ENCODE measurements at regions not wholly inside any gene's neighbourhood (a gene's known extent, or its start where the extent isn't known, plus 50 kb on each side); places are given as distances from the start of the nearest gene placed in this dataset.
"Not testable (repeated sequence)": the region's sequence is repeated elsewhere in the genome, so short reads cannot be mapped to it uniquely, and the experiment has no call there.

DNA sequence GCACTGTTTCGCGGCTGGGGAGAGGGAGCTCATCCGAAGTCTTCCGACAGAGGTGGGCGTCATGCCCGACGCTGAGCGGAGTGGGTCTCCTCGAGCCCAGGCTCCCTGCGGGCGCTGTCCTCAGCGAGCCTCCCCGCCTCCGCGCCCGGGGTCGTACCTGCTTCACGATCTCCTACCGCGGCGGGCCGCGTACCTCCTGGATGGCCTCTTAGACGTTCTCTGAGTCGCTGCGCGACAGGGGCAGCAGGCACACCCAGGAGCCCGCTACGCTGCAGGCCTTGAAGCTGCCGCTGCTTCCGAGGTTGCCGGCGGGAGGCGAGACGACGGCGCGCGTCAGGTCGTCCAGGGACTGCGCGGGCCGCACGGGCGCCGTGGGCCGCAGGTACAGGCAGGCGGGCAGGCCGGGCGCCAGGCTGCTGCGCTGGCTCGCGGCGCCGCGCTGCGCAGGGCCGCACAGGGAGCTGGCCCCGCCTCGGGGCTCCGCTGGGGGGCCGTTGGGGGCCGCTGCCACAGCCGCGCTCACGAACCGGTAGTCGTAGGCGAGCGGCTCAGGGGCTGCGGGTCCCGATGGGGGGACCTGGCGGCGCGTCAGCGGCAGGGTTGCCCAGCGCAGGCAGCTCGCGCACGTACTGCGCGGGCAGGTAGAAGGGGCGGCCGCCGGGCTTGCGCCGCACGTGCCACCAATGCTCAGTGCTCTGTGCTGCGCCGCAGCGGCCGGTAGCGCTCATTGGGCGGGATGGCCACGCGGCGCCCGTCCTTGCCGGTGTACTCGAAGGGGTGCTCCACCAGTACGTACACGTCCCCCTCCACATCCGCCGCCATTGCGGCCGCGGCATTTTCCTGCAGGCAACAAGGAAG lies 116.4 kb upstream of the SMURF2 start:
- Histone ChIP-seq H3K4me3 (ENCODE audit: low read depth, low read length, poor library complexity, severe bottlenecking) (peak overlapping the region; percentile 45), H3K9ac (ENCODE audit: low read length) (peak overlapping the region; percentile 20; the same call in 1 of the 2 replicates), H3K27me3 (ENCODE audit: insufficient read depth, low read length) (peaks cover 6% of the 10 kb centered on the region; the same call in 1 of the 2 replicates), H2AFZ (ENCODE audit: low read length) (no peak overlapping the region), H3K4me1 (ENCODE audit: insufficient read depth, low read length, severe bottlenecking) (peaks cover 53% of the 10 kb centered on the region), H3K9me2 (ENCODE audit: low read depth, low read length) (no peaks in the 10 kb centered on the region), H3K9me3 (ENCODE audit: low read length) (no peaks in the 10 kb centered on the region), H3K79me2 (ENCODE audit: insufficient read depth, low read length) (no peaks in the 10 kb centered on the region), H3K4me2 (ENCODE audit: low read length) (peak overlapping the region; percentile 66), H3K36me3 (ENCODE audit: insufficient read depth, low read length) (no peaks in the 10 kb centered on the region; the same call in 1 of the 2 replicates), H4K20me1 (ENCODE audit: insufficient read depth, low read length) (no peaks in the 10 kb centered on the region), H3F3A (ENCODE audit: insufficient read depth, low read length) (peaks cover 8% of the 10 kb centered on the region; the same call in 1 of the 2 replicates), H3K27ac (ENCODE audit: low read depth, low read length, poor library complexity, severe bottlenecking) (no peak overlapping the region)
- TF ChIP-seq EZH2 (IDR thresholded peaks at IDR 0.05; ENCODE audit: borderline replicate concordance, low read length) = no peak
- TF ChIP-seq, protein P1, sequence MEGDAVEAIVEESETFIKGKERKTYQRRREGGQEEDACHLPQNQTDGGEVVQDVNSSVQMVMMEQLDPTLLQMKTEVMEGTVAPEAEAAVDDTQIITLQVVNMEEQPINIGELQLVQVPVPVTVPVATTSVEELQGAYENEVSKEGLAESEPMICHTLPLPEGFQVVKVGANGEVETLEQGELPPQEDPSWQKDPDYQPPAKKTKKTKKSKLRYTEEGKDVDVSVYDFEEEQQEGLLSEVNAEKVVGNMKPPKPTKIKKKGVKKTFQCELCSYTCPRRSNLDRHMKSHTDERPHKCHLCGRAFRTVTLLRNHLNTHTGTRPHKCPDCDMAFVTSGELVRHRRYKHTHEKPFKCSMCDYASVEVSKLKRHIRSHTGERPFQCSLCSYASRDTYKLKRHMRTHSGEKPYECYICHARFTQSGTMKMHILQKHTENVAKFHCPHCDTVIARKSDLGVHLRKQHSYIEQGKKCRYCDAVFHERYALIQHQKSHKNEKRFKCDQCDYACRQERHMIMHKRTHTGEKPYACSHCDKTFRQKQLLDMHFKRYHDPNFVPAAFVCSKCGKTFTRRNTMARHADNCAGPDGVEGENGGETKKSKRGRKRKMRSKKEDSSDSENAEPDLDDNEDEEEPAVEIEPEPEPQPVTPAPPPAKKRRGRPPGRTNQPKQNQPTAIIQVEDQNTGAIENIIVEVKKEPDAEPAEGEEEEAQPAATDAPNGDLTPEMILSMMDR (IDR thresholded peaks at IDR 0.05; ENCODE audit: low read length) = no peak

GRCh38 chr17:64777415-64778239 lies 115.5 kb upstream of the SMURF2 start:
- no peak for TF ChIP-seq EZH2 (IDR thresholded peaks at IDR 0.05; ENCODE audit: borderline replicate concordance, low read length)
- TF ChIP-seq, protein P1 (IDR thresholded peaks at IDR 0.05; ENCODE audit: low read length) = no peak
- Histone ChIP-seq H3K27ac (ENCODE audit: low read depth, low read length, poor library complexity, severe bottlenecking) (no peak overlapping the region), H2AFZ (ENCODE audit: low read length) (no peak overlapping the region), H3K9me3 (ENCODE audit: low read length) (no peaks in the 10 kb centered on the region), H3K27me3 (ENCODE audit: insufficient read depth, low read length) (peaks cover 6% of the 10 kb centered on the region; the same call in 1 of the 2 replicates), H3K9me2 (ENCODE audit: low read depth, low read length) (no peaks in the 10 kb centered on the region), H3K9ac (ENCODE audit: low read length) (peak overlapping the region; percentile 20; the same call in 1 of the 2 replicates), H3K4me2 (ENCODE audit: low read length) (peak overlapping the region; percentile 66), H3K4me3 (ENCODE audit: low read depth, low read length, poor library complexity, severe bottlenecking) (peak overlapping the region; percentile 45), H3K36me3 (ENCODE audit: insufficient read depth, low read length) (no peaks in the 10 kb centered on the region; the same call in 1 of the 2 replicates), H4K20me1 (ENCODE audit: insufficient read depth, low read length) (no peaks in the 10 kb centered on the region), H3F3A (ENCODE audit: insufficient read depth, low read length) (peaks cover 8% of the 10 kb centered on the region; the same call in 1 of the 2 replicates), H3K4me1 (ENCODE audit: insufficient read depth, low read length, severe bottlenecking) (peaks cover 61% of the 10 kb centered on the region), H3K79me2 (ENCODE audit: insufficient read depth, low read length) (no peaks in the 10 kb centered on the region)

GRCh38 chr17:64776720-64777414 lies 114.8 kb upstream of the SMURF2 start:
- not testable (repeated sequence) for H3K79me2 ChIP-seq (ENCODE audit: insufficient read depth, low read length); H4K20me1 ChIP-seq (ENCODE audit: insufficient read depth, low read length); H3K27me3 ChIP-seq (ENCODE audit: insufficient read depth, low read length); H3F3A ChIP-seq (ENCODE audit: insufficient read depth, low read length); H3K9me2 ChIP-seq (ENCODE audit: low read depth, low read length); H3K9me3 ChIP-seq (ENCODE audit: low read length); H3K27ac ChIP-seq (ENCODE audit: low read depth, low read length, poor library complexity, severe bottlenecking); H2AFZ ChIP-seq (ENCODE audit: low read length); H3K36me3 ChIP-seq (ENCODE audit: insufficient read depth, low read length); H3K9ac ChIP-seq (ENCODE audit: low read length)
- TF ChIP-seq, protein P1 (IDR thresholded peaks at IDR 0.05; ENCODE audit: low read length) = peak; percentile 85
- H3K4me3 ChIP-seq (ENCODE audit: low read depth, low read length, poor library complexity, severe bottlenecking) = peak overlapping the region; percentile 39
- peaks cover 61% of the 10 kb centered on the region for H3K4me1 ChIP-seq (ENCODE audit: insufficient read depth, low read length, severe bottlenecking)
- peak overlapping the region; percentile 66 for H3K4me2 ChIP-seq (ENCODE audit: low read length)
